SU-DHL-6 (cell line): ENCODE measurements at regions not wholly inside any gene's neighbourhood (a gene's known extent, or its start where the extent isn't known, plus 50 kb on each side); places are given as distances from the start of the nearest gene placed in this dataset.

Source experiments
- H2AFZ ChIP-seq: fragments of 200-600 bp; sonication (generic); 2 replicates; pipeline ENCODE4 v1.6.1; 2014; ENCODE audit warnings: low read depth, mild to moderate bottlenecking, moderate library complexity, mixed read lengths, antibody characterized with exemption, low read length; ENCODE audit not compliant: severe bottlenecking
- H3F3A ChIP-seq: fragments of 200-600 bp; shearing (Covaris generic); 2 replicates; pipeline ENCODE4 v1.6.0; 2016; ENCODE audit warnings: antibody characterized with exemption, mild to moderate bottlenecking; ENCODE audit not compliant: insufficient read depth
- H3K27ac ChIP-seq: fragments of 200-600 bp; sonication (generic); 2 replicates; pipeline ENCODE4 v1.5.1; 2016; ENCODE audit warnings: low read depth, mild to moderate bottlenecking, low read length, moderate library complexity, mixed read lengths
- H3K27me3 ChIP-seq: fragments of 200-600 bp; sonication (generic), shearing (Covaris generic); 2 replicates; pipeline ENCODE4 v1.6.0; 2014; ENCODE audit warnings: mild to moderate bottlenecking, low read length
- H3K36me3 ChIP-seq: fragments of 200-600 bp; sonication (generic); 2 replicates; pipeline ENCODE4 v1.6.1; 2014; ENCODE audit warnings: mild to moderate bottlenecking, low read length, mixed read lengths
- H3K4me2 ChIP-seq: fragments of 300-600, 200-600 bp; shearing (Covaris generic), sonication (generic); 2 replicates; pipeline ENCODE4 v1.6.0; 2014; ENCODE audit warnings: low read length, low read depth, mild to moderate bottlenecking; ENCODE audit not compliant: poor library complexity, severe bottlenecking
- H3K4me3 ChIP-seq: fragments of 200-600 bp; sonication (generic); 2 replicates; pipeline ENCODE4 v1.5.1; 2014; ENCODE audit warnings: antibody characterized with exemption, low read length, mild to moderate bottlenecking, mixed read lengths; ENCODE audit not compliant: insufficient read depth, poor library complexity, severe bottlenecking
- H3K79me2 ChIP-seq: fragments of 200-600 bp; sonication (generic); 2 replicates; pipeline ENCODE4 v1.6.1; 2014; ENCODE audit warnings: mild to moderate bottlenecking, low read length, moderate library complexity; ENCODE audit not compliant: insufficient read depth
- H3K9ac ChIP-seq: fragments of 200-600 bp; sonication (generic); 2 replicates; pipeline ENCODE4 v1.7.0; 2014; ENCODE audit warnings: mild to moderate bottlenecking, low read length
- H3K9me2 ChIP-seq: fragments of 200-600 bp; sonication (generic); replicated peaks from 2 replicates; pipeline ENCODE4 v1.6.1; 2014; ENCODE audit warnings: low read length; ENCODE audit not compliant: insufficient read depth
- H3K9me3 ChIP-seq: fragments of 200-600 bp; sonication (generic); 2 replicates; pipeline ENCODE4 v1.6.1; 2014; ENCODE audit warnings: low read length, mixed read lengths; ENCODE audit not compliant: insufficient read depth
- H4K20me1 ChIP-seq: fragments of 200-600 bp; sonication (generic); 2 replicates; pipeline ENCODE4 v1.6.1; 2014; ENCODE audit warnings: low read depth, mild to moderate bottlenecking, antibody characterized with exemption, low read length, moderate library complexity, mixed read lengths
- EZH2phosphoT487 ChIP-seq: fragments of 200-600 bp; sonication (generic), shearing (Covaris generic); conservative IDR thresholded peaks from 2 replicates; pipeline ENCODE4 v1.6.1; 2018; ENCODE audit warnings: mild to moderate bottlenecking, antibody characterized with exemption, low read length, moderate library complexity, mixed read lengths
- TF ChIP-seq, protein P1 (sequence below): fragments of 200-600 bp; sonication (generic); IDR thresholded peaks from one replicate; pipeline ENCODE4 v1.5.1; 2017; ENCODE audit warnings: antibody characterized with exemption, mild to moderate bottlenecking, low read length, moderate library complexity; ENCODE audit not compliant: insufficient read depth, poor library complexity, severe bottlenecking

DNA sequence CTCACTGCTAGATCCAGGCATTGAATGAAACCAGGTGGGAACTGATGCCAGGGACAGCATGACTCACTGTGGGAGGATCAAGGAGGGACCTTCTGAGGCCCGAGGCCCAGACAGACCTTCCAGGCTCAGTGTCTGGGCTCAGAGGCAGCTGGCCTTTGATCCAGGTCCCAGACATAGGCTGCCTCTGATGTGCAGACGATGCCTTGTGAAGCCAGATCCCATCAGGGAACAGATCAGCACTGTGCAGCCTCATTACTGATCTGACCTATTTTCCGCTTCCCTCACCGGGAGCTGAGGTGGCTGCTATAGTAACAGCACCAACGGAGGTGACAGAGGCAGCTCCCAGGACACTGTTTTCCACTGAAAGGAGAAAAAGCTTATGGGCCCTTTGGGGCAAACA lies 399.5 kb downstream of the MATN1 start:
- Histone ChIP-seq H3K27me3 (no peaks in the 10 kb centered on the region), H3F3A (no peaks in the 10 kb centered on the region), H3K9me2 (no peaks in the 10 kb centered on the region), H3K4me3 (no peak overlapping the region), H3K9ac (no peak overlapping the region), H2AFZ (no peak overlapping the region), H3K4me2 (no peak overlapping the region), H4K20me1 (no peaks in the 10 kb centered on the region), H3K9me3 (no peaks in the 10 kb centered on the region), H3K36me3 (no peaks in the 10 kb centered on the region), H3K27ac (no peak overlapping the region), H3K79me2 (no peaks in the 10 kb centered on the region)
- TF ChIP-seq, protein P1, sequence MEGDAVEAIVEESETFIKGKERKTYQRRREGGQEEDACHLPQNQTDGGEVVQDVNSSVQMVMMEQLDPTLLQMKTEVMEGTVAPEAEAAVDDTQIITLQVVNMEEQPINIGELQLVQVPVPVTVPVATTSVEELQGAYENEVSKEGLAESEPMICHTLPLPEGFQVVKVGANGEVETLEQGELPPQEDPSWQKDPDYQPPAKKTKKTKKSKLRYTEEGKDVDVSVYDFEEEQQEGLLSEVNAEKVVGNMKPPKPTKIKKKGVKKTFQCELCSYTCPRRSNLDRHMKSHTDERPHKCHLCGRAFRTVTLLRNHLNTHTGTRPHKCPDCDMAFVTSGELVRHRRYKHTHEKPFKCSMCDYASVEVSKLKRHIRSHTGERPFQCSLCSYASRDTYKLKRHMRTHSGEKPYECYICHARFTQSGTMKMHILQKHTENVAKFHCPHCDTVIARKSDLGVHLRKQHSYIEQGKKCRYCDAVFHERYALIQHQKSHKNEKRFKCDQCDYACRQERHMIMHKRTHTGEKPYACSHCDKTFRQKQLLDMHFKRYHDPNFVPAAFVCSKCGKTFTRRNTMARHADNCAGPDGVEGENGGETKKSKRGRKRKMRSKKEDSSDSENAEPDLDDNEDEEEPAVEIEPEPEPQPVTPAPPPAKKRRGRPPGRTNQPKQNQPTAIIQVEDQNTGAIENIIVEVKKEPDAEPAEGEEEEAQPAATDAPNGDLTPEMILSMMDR, result no peak
- TF ChIP-seq EZH2phosphoT487, result no peak

DNA sequence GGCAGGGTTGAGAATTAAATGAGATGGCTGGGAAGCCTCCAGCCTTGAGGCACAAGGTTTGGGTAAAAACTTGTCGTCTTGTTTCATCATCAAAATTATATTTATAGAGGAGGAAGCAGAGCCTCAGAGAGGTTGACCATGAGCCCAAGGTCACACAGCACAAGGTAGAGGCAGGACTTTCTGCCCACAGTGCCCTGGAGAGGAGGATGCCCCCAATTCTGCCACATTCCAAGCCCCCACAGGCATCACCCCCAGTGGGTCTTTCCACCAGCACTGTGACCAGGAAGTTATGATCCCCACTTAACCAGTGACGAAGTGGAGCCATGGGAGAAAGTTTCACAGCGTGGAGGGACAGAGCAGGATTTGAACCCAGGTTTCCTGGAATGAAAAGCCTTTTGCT lies 400.0 kb downstream of the MATN1 start:
- no peak overlapping the region for H2AFZ ChIP-seq
- H3K27me3 ChIP-seq, result no peaks in the 10 kb centered on the region
- no peak overlapping the region for H3K9ac ChIP-seq
- H3K9me2 ChIP-seq, result no peaks in the 10 kb centered on the region
- H3K4me3 ChIP-seq, result no peak overlapping the region
- no peak overlapping the region for H3K4me2 ChIP-seq
- no peaks in the 10 kb centered on the region for H4K20me1 ChIP-seq
- H3F3A ChIP-seq, result no peaks in the 10 kb centered on the region
- TF ChIP-seq, protein P1, result no peak
- no peak for TF ChIP-seq EZH2phosphoT487
- no peaks in the 10 kb centered on the region for H3K79me2 ChIP-seq
- H3K9me3 ChIP-seq, result no peaks in the 10 kb centered on the region
- no peak overlapping the region for H3K27ac ChIP-seq
- no peaks in the 10 kb centered on the region for H3K36me3 ChIP-seq

DNA sequence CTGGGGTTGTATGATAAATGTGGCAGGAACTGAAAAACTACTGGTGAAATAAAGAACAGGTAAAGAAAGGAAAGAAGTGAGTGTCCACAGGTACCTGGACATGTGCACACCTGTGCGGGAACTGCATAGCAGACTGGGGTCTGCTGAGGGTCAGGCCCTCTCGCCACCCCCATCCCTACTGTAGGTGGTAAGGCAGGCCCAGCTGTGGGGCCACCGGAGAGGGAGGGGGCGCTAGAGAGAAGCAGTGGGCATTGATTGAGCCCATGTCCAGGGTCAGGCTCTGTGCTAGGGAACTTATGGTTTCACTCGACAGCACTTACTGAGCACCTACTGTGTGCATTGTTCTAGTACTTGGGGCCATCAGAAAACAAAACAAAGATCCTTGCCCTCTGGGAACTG lies 400.5 kb downstream of the MATN1 start:
- Histone ChIP-seq H3K9ac (no peak overlapping the region), H3F3A (no peaks in the 10 kb centered on the region), H3K27me3 (no peaks in the 10 kb centered on the region), H3K79me2 (no peaks in the 10 kb centered on the region), H3K4me2 (no peak overlapping the region), H3K9me3 (no peaks in the 10 kb centered on the region), H3K4me3 (no peak overlapping the region), H3K36me3 (no peaks in the 10 kb centered on the region), H4K20me1 (no peaks in the 10 kb centered on the region), H3K9me2 (no peaks in the 10 kb centered on the region), H2AFZ (no peak overlapping the region), H3K27ac (no peak overlapping the region)
- TF ChIP-seq, protein P1, result peak; percentile 10
- TF ChIP-seq EZH2phosphoT487, result no peak
